GM12874 (cell line): ENCODE measurements at regions not wholly inside any gene's neighbourhood (a gene's known extent, or its start where the extent isn't known, plus 50 kb on each side); places are given as distances from the start of the nearest gene placed in this dataset.

ENCODE experiments used
- CTCF ChIP-seq: IDR thresholded peaks from 2 replicates; pipeline ENCODE4 v1.5.1; 2011; ENCODE audit warnings: low read depth, mild to moderate bottlenecking, control low read depth, low read length, moderate library complexity; ENCODE audit not compliant: insufficient read depth

DNA sequence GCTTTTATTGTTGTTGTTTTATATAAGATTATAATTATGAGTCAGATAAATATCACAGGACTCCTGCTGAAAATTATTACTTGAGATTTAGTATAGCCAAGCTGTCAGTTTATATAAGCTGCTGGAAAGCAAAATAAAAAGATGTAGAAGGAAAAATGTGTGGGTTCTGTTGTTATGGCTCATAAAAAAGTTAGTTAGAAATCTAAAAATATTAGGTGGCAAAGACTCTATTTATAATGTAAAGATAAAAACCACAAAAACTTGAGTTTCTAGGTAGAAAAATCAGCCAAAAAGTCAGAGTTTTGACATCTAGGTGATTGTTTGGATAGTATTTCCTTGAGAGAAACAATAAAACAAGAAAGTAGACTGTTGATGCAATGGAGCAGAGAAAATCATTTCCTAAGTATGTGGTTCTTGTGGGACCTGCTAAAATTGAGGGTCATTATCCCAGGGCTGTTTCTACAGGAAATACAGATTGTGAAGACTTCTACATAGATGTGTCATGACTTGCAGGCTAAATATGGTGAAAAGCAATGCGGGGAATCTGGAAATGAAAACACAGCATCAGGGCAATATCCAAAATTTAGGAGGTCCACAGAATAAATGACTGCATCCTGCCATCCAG is 1109.6 kb upstream of the CADM2 start:
- no peak for TF ChIP-seq CTCF

- TF ChIP-seq CTCF = no peak
These were observed 1095.4 kb upstream of the CADM2 start for GRCh38 chr3:83863380-83863779.

GRCh38 chr3:83868909-83869567 is 1089.8 kb upstream of the CADM2 start:
- TF ChIP-seq CTCF = no peak

DNA sequence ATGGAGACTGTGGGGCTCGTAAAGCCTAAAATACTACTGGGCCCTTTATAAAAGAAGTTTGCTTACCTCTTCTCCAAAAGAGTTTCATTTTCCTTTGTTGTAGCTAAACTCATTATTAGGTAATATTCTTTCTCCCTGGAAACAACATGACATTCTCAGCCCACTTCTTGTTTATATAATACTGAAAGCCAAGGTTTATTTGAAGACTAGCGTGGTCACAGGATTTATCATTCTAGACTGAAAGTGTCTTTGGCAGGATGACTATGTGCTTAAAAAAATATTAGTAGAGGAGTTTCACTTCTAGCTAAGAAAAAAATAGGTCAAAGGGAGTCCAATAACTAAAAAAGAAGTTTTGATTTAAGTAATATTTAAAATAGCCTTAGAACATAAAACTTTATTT is 1085.2 kb upstream of the CADM2 start:
- no peak for TF ChIP-seq CTCF

- TF ChIP-seq CTCF = no peak
These were observed 1080.9 kb upstream of the CADM2 start for GRCh38 chr3:83877910-83878309.

DNA sequence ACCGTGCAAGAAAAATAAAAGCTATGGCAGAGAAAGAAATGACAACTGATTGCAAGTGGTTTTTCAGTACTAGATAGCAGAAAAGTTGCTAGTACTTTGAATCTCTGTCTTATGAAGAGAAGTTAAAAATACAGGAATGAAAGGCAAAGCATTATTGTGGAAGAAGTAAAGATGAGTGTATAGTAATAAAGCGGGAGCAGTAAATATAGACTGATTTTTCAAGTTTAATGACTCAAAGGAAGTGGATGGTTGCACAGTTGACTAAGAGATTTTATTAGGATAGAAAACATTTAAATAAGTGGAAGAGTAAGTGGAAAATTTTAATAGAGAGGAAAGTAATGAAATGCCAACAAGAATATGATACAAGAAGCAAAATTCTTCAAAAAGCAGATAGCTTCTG is 1076.1 kb upstream of the CADM2 start:
- no peak for TF ChIP-seq CTCF

DNA sequence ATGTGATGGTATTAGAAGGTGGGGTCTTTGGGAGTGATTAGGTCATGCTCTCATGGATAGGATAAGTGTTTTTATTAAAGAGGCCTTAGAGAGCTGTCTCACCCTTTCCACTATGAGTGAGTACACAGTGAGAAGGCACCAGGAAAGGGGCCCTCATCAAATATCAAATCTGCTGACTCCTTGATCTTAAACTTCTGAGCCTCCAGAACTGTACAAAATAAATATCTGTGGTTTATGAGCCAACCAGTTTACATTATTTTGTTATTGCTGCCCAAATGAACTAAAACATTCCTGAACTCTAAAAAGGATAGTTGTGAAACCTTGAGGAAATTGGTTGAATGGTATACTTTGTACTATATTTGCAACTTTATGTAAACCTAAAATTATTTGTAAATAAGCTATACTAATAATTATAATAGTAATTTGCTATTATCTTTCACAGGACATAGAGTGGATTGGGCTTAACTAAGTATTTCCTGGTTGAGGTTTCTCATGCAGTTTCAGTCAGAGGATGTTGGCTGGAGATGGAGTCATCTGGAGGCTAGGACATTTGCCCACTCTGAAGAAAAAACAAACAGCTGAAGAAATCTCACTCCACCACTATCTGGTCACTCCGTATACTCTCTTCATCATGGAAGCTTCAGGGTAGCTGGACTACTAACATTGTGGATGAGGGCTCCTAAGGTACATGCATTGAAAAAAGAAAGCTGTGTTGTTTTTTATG is 1068.6 kb upstream of the CADM2 start:
- no peak for TF ChIP-seq CTCF
